Bone marrow (tissue), 2 donors: ENCODE measurements at regions not wholly inside any gene's neighbourhood (a gene's known extent, or its start where the extent isn't known, plus 50 kb on each side); places are given as distances from the start of the nearest gene placed in this dataset.

Experiments used
- DNase-seq, 2 donors: peaks; one replicate each; lab custom pipeline; 2025; lab: John Stamatoyannopoulos, UW

DNA sequence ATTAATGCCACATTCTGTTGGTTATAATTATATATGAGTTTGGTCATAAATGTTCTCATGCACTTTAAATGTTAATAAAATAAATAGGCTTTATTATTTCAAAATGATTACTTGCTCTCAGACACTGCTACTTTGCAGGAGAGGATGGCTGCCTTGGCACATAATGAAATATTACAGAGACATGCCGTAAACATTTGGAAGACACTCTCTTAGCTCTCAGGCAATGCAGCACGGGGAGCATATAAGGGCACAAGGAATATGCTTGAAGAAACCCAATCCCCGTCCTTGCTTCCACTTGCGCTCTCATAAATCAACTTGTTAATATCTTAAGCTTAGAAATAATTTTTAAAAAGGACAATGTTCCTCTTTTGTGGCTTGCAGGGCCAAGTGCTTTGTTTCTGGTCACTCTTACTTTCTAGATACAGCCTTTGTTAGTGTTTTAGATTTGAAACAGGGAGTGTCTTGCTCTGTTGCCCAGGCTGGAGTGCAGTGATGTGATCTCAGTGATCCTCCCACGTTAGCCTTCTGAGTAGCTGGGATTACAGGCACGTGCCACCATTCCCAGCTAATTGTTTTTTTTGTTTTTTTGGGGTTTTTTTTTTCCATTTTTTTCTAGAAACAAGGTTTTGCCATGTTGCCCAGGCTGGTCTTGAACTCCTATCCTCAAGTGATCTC lies 445.0 kb downstream of the SPRY1 start:
- no peak for DNase-seq

DNA sequence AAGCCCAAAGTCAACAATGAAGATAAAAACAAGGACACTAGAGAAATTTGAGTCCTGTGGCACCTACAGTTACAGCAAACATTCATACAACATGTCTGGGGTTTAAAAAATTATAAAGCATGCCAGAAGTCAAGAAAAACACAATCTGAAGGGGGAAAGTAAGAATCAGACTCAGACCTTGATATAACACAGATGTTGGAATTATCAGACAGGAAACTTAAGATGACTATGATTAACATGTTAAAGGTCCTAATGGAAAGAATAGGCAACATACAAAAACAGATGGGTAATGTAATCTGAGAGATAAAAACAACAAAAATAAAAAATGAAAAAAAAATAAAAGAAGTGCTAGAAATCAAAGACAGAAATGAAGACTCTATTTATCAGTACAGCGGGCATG lies 446.5 kb downstream of the SPRY1 start:
- no peak for DNase-seq

DNA sequence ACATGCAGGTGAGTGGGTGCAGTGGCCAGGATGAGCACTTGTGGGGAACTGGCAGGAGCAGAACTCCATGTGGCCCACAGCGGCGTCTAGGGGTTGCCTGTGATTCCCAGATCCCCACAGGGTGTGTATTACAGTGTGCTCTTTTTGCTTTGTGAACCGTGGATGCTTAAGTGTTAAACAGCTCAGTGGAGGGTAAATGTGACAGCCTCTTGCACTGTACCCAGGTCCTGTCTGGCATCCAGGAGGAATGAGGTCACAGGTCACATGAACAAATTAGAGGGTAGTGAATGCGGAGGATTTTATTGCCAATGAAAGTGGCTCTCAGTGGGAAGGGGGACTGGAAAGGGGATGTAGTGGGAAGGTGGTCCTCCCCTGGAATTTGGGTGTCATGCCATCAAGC lies 447.8 kb downstream of the SPRY1 start:
- no peak for DNase-seq

- no peak for DNase-seq
These were observed 449.5 kb downstream of the SPRY1 start for GRCh38 chr4:123846092-123846491.

DNA sequence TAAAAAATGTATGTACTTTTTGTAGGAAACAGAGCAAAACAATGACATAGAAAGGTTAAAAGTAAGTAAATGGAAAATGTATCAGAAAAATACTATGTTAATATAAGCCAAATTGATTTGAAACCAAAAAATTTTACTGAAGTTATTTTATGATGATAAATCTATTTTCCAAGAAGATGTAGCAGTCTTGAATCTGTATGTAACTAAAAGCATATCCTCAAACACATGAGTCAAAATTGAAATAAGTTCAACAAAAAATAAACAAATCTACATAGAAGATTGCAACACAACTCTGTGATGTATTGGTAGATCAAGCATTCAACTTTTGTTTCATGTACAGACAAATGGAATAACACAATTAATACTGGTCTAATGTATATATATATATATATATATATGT lies 450.0 kb downstream of the SPRY1 start:
- DNase-seq = no peak

GRCh38 chr4:123848606-123849005 lies 452.0 kb downstream of the SPRY1 start:
- no peak for DNase-seq

- no peak for DNase-seq
These were observed 452.9 kb downstream of the SPRY1 start for GRCh38 chr4:123849495-123849894.

DNA sequence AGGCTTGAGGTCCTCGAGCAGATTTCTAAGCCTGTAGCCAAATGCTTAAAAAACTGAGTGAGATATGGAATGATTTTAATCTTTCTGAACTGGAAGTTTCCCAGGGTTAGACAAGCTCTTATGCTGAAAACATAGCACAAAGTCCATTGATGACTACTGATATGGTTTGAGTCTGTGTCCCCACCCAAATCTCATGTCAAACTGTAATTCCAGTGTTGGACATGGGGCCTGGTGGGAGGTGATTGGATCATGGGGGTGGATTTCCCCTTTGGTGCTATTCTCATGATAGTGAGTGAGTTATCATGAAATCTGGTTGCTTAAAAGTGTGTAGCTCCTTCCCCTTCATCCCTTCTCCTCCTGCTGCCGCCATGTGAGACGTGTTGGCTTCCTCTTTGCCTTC lies 454.9 kb downstream of the SPRY1 start:
- no peak for DNase-seq

DNA sequence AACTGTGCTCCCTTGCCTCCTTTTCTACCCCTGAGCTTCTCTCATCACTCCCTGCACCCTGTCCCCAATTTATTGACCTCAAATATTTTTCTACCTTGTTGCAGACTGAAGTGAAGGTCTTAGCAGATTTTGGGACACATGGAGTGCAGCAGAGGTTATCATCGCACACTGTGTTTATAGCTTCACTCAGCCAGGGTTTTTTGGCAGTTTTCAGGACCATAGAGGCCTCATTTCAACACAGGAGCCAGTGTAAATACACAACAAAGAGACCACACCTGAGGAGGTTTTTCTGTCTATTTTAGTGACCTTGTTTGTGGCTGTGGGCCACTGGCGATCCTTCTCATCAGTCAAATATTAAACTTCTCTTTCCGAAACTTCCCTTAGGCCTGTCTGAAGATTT lies 457.1 kb downstream of the SPRY1 start:
- no peak for DNase-seq

DNA sequence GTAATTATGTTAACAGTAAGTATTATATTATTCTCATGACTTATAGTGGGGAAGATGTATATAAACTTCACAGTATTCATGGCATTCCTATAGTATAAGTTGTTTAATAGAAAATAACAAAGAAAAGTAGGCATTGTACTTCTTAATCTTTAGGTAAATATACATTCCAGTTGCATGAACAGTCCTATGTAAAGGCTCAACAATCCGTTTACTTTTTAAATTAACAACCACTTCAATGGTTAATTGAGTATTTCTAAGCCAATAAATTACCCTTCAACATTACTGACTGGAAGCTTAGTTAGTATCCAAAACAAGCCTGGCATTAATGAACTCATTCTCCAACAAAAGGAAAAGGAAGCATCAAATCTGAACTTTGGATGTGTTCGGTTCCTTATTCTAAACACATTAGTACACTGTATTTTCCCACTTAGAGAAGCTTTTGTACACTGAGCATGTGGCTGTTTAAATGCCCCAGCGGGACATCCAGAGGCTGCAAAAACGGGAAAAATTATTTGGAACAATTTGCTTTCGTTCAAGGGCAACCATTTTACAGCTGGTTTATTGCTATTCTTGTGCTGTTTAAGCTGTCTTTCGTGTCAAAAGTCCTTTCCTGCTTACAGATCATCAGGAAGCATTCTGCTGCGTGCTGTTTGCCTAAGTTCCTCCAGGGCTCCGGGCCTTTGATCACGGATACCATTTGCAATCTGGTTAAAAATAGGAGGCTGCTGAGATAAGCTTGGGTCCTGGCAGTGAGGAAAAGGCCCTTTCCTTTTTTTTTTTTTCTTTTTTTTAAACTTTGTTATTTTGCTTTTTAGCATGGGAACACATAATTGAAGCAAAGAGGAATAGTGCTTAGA lies 460.3 kb downstream of the SPRY1 start:
- no peak for DNase-seq

- no peak for DNase-seq
These were observed 461.9 kb downstream of the SPRY1 start for GRCh38 chr4:123858465-123858864.

- no peak for DNase-seq
These were observed 466.2 kb downstream of the SPRY1 start for GRCh38 chr4:123862812-123863211.

DNA sequence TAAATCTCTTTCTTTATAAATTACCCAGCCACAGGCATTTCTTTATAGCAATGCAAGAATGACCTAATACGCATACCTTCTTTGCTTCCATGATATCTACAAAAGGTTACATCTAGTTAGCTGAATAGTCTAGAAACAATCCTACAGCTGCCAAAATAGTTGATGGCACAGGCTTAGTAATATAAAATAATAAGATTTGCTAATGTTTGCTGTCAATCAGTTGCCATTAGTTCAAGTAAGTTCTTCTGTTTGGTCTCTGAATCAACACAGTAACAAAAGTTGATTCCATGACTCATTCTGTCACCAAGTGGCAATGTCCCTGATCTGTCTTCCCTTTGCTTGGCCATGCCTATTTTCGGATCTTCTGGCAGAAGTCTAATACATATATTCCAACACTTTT lies 470.2 kb downstream of the SPRY1 start:
- no peak for DNase-seq

GRCh38 chr4:123867910-123868587 lies 471.5 kb downstream of the SPRY1 start:
- DNase-seq = no peak

- DNase-seq = no peak
These were observed 473.0 kb downstream of the SPRY1 start for GRCh38 chr4:123869286-123870215.

- DNase-seq = no peak
These were observed 473.8 kb downstream of the SPRY1 start for GRCh38 chr4:123870216-123870876.

DNA sequence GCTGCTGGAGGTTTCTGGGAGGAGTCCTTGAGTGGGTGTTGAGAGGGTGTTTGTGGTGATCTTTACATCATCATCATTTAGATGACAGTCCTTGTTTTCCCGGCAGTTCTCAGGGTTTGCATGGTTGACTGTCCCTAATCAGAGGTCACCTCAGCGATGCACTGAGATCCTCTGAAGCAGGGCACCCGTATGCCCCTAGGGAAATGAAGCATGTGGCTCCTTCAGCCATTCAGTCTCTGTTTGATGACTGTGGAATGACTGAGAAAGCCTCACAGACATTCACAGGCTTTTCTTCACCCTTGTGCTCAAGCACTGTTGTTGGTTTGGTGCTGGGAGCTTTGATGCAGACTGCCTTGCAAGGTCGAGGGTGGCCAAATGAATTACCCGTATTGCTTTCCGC lies 474.7 kb downstream of the SPRY1 start:
- DNase-seq = no peak

GRCh38 chr4:123874063-123874462 lies 477.5 kb downstream of the SPRY1 start:
- DNase-seq = no peak

- no peak for DNase-seq
These were observed 479.5 kb downstream of the SPRY1 start for GRCh38 chr4:123876143-123876542.

DNA sequence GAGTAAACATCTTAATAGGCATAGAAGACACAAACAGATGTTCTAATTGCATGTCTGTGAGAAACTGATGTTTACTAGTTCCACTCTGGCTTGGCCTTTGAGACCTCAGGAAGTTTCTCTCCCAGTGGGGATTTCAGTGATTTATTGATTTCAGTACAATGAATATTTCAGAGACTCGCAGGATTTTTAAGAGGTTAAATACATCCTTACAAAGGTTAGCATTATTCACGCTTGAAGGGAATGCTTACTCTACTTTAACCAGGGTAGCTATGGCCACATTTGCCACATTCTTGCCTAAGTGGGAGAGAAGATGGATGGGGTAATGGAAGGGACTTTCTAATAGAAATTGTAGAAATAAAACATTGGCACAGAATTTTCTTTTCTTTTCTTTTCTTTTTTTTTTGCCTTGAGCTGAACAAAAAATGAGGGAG lies 480.1 kb downstream of the SPRY1 start:
- DNase-seq = no peak

DNA sequence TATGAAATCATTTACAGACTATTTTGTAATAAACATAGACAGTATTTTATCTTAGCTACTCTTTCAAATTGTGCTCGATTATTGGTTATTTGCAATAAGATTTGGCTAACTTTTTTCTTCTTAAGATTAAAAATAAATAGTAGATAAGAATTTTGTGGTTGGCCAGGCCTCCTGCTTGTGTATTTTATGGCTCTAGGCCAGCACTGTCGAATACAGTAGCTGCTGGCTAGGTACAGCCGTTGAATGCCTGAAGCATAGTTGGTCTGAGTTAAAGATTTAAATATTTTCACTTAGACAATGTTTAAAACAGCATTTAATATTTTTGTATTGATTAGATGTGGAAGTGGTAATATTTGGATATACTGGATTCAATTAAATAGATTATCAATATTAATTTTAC lies 481.0 kb downstream of the SPRY1 start:
- DNase-seq = no peak
